GM18507 (cell line): ENCODE measurements at regions not wholly inside any gene's neighbourhood (a gene's known extent, or its start where the extent isn't known, plus 50 kb on each side); places are given as distances from the start of the nearest gene placed in this dataset.

ENCODE experiments used
- DNase-seq: peaks from one replicate; pipeline ENCODE4 v3.0.0; 2011; ENCODE audit warnings: low read depth; ENCODE audit not compliant: insufficient read length; ENCODE audit errors: extremely low spot score
- FAIRE-seq: peaks from 2 replicates; lab custom pipeline; 2011; peaks lifted over from hg19 to GRCh38; lab: Jason Lieb, UNC

DNA sequence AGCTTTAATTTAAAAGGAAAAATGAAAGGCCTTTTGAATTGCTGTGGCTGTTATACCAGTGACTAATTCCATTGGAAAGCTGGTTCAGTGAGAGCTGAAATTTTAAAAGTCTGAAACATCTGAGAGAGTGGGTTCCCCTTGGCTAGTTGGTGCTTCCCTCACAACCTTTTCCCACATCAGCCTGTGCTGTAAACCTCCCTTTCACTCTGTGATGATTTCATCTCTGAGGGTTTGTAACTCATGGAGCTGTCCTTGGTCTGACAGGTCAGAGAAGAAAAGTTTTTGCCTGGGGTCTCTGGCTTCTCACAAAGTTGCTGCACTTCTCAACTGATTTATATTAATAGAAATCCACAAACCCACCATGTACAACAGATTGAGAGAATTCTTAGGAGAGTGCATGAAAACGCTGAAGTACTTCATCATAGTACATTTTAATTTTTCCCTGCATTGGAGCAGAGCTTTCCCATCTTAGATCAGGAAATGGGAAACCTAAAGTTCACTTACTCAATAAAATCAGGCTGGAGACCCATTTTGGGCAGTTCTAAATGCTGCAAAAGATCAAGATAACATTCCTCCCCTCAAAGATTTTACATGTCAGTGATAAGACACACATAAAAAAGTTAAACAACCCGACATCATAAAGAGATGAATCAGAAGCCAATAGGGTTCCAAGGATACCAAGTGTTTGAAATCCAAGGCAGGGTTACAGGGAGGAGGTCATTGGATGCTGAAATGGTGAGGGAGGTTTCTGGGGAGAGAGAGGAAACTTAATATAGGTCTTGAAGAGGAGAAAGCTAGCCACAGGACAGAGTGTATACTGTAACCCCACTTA lies 157.0 kb upstream of the MKLN1 start:
- DNase-seq (no peak), FAIRE-seq (no peak)

GRCh38 chr7:131173145-131173890 lies 154.4 kb upstream of the MKLN1 start:
- FAIRE-seq (no peak), DNase-seq (no peak)

- FAIRE-seq, result no peak
- no peak for DNase-seq
Observed at GRCh38 chr7:131174391-131174790, 153.3 kb upstream of the MKLN1 start.

DNA sequence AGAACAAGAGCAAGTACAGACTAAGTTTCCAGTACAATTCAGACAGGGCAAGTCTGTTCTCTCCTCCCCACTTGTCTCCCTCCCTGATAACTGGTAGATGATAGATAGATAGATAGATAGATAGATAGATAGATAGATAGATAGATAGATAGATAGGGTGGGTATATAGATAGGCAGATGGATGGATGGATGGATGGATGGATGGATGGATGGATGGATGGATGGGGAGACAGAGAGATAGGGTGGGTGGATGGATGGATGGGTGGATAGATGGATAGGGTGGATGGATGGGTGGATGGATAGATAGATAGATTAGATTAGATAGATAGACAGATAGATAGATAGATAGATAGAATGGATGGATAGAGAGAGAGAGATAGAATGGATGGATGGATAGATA lies 152.8 kb upstream of the MKLN1 start:
- FAIRE-seq (no peak), DNase-seq (no peak)

- no peak for DNase-seq
- no peak for FAIRE-seq
Observed at GRCh38 chr7:131182446-131183058, 145.1 kb upstream of the MKLN1 start.

DNA sequence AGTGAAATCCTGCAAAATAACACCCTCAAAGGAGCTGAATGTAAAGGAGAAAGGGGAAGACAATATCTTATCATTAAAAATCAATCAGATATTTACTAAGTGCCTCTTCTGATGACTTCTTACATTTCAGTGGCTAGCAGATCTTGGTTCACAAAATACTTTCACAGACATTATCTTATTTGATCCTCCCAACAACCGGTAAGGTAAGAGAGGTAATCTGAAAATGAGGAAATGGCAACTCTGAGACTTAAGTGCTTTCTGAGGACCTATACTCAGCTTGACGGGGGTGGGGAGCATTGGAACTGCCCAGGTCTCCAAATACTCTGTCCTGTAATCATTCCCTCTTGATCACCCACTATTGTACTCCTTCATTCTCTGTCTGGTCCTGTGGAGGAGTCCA lies 144.6 kb upstream of the MKLN1 start:
- FAIRE-seq (no peak), DNase-seq (no peak)

DNA sequence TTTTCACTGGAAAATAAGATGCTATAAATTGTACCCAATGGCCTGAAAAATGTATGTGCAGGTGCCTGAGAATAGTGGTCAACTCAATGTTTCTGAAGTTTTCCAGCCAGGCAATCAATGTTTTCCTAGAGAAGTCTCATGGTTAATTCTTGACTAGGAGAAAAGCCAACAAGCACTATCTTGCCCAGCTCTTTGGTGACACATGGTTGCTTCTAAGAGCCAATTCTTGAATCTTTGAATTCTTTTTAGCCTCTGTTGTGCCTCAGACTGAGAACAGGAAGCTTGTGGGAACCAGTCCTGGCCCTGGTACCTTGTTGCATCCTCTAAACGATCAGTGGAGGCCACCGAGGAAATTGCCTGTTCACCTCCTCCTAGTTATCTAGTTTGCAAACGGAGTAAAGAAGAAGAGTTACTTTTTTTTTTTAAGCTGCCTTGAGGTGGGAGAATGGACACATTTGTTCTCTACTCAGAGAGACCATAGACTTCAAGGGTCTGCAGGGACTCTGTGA lies 144.0 kb upstream of the MKLN1 start:
- DNase-seq (no peak), FAIRE-seq (no peak)

- FAIRE-seq, result no peak
- DNase-seq, result no peak
Observed at GRCh38 chr7:131186816-131187215, 140.9 kb upstream of the MKLN1 start.

- FAIRE-seq (peak; percentile 56), DNase-seq (peak; percentile 23)
Observed at GRCh38 chr7:131188367-131189339, 139.0 kb upstream of the MKLN1 start.

DNA sequence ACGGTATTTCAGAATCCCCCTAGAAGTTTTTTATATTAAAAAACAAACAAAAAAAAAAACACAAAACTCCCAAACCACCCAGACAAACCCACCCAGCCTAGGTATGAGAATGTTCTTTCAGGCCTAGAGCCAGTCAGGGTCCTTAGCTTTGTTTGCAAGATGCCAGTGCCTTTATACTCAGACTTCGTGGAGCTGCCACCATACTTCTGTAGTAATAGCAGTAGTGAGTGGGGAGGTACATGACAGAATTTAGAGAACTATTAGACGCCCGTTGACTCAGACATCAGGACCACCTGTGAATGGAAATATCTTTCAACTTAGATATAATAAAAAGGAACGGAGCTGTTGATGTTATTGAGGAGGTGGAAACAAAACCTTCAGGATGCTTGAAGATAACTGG lies 138.2 kb upstream of the MKLN1 start:
- no peak for DNase-seq
- no peak for FAIRE-seq

DNA sequence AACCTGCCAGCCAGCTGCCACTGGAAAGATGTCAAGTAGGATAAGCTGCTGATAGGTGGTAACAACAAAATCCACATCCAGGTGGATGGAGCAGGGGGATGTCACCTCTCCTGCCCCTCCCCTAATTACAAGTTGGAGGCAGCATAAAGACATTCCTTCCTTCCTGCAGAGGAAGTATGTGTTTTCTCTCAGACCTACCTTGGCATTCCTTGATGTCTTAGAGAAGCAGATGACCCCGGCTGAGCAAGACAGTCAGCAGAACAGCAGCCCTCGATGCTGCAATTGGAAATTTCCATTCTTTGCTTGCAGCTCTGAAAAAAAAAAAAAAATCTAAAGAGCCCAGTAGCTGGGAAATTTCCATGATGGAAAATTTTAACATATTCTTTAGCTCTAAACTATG lies 137.5 kb upstream of the MKLN1 start:
- no peak for FAIRE-seq
- DNase-seq, result no peak

DNA sequence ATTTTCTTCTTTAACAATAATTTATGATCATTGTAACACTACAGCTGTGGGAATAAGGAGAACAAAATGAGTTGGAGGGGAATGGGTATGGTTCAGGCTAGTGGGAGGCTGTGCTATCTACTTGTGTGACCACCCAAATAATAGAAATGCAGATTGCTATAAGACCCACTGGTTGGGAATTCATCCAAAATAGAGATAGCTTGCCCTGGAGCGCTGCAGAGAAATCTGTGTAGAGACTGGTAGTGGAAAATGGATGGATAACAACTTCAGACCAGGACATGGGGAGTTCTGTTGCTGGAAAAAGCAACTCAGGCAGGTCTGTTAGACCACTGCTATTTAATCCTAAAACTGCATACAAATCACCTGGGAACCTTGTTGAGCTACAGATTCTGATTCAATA lies 137.1 kb upstream of the MKLN1 start:
- no peak for DNase-seq
- FAIRE-seq, result no peak

DNA sequence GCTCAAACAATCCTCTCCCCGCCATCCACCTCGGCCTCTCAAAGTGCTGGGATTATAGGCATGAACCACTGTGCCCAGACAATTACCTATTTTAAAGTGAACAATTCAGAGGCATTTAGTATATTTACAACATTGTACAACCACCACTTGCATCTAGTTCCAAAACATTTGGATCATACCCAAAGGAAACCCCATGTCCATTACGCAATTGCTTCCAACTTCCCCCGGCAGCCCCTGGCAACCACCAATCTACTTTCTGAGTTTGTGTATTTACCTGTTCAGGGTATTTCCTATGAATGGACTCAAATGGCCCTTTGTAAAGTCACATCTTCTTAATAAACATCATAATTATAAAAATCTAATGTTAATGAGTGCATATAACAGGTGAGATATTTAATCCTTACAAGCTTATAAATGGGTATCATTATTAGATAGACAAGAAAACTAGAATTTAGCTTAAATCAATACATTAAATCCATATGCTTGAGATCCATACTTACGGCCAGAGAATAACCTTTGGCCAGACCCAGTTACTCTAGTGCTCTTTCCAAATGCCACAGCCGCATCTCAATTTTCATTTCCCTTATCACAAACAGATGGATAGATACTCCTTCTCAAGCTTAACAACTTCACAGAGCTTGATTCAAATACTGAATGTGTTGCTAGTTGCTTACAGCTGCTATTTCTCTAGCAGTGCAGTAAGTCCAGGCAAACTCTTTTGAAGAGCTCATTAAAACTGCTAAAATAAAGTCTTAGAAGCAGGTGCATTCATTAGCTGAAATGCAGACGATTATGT lies 133.4 kb upstream of the MKLN1 start:
- no peak for FAIRE-seq
- no peak for DNase-seq

DNA sequence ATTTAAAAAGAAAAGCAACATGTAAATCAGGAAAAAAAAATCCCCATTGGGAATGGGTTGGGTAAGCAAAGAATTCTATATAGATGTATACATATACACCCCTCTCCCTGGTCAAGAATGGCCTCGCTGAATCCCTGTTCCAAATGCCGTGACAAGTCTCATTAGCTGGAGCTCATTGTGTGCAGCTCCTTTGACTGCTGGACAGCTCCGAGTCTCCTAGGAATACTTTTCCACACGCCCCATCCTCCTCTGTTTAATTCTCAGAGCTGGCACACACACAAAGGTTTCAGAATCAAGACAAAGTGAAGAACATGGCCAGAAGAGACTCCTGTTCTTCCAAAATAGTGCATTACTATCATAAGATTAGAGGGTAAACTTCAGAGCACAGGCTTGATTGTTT lies 130.9 kb upstream of the MKLN1 start:
- DNase-seq (no peak), FAIRE-seq (no peak)

- no peak for DNase-seq
- peak; percentile 18 for FAIRE-seq
Observed at GRCh38 chr7:131197920-131198615, 129.6 kb upstream of the MKLN1 start.

DNA sequence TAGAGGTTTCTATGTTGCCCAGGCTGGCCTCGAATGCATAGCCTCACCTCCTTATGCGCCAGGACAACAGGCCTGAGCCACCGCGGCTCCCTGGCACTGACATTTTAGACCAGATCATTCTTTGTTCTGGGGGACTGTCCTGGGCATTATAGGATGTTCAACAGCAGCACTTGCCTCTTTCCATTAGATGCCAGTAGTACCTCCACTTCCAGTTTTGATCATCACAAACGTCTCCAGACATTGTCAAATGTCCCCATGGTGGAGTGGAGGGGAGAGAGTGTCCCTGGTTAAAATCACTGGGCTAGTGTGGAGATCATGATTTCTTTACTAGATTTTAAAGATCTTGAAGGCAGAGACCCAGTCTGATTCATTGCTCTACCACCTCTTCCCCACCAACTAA lies 125.2 kb upstream of the MKLN1 start:
- no peak for FAIRE-seq

GRCh38 chr7:131203291-131203976 lies 124.2 kb upstream of the MKLN1 start:
- no peak for FAIRE-seq
- no peak for DNase-seq

More for the DNA sequence above, 125.2 kb upstream of the MKLN1 start:
- no peak for DNase-seq
